Activated CD8-positive, alpha-beta memory T cell treated with anti-CD3 and anti-CD28 coated beads, Interleukin-2, amount 50 U/mL, for 4 hours (primary cell): ENCODE measurements at regions not wholly inside any gene's neighbourhood (a gene's known extent, or its start where the extent isn't known, plus 50 kb on each side); places are given as distances from the start of the nearest gene placed in this dataset.

Experiments
- DNase-seq: peaks from one replicate; pipeline ENCODE4 v3.0.0-alpha.2; 2020

- no peak for DNase-seq
These were observed 659.6 kb downstream of the MATN1 start for GRCh38 chr1:30063621-30064280.

GRCh38 chr1:30061292-30062220 lies 661.8 kb downstream of the MATN1 start:
- no peak for DNase-seq

GRCh38 chr1:30060738-30061137 lies 662.6 kb downstream of the MATN1 start:
- DNase-seq = no peak

- no peak for DNase-seq
These were observed 664.4 kb downstream of the MATN1 start for GRCh38 chr1:30058970-30059369.

GRCh38 chr1:30054126-30054525 lies 669.3 kb downstream of the MATN1 start:
- no peak for DNase-seq

GRCh38 chr1:30052178-30052577 lies 671.2 kb downstream of the MATN1 start:
- no peak for DNase-seq

GRCh38 chr1:30051777-30052176 lies 671.6 kb downstream of the MATN1 start:
- DNase-seq = no peak

GRCh38 chr1:30049748-30050296 lies 673.6 kb downstream of the MATN1 start:
- no peak for DNase-seq

- no peak for DNase-seq
These were observed 674.5 kb downstream of the MATN1 start for GRCh38 chr1:30048905-30049304.

- DNase-seq = no peak
These were observed 675.8 kb downstream of the MATN1 start for GRCh38 chr1:30047576-30047975.

- no peak for DNase-seq
These were observed 676.6 kb downstream of the MATN1 start for GRCh38 chr1:30046751-30047150.

GRCh38 chr1:30045304-30046090 lies 677.9 kb downstream of the MATN1 start:
- no peak for DNase-seq

- DNase-seq = no peak
These were observed 678.7 kb downstream of the MATN1 start for GRCh38 chr1:30044656-30045144.

- no peak for DNase-seq
These were observed 679.5 kb downstream of the MATN1 start for GRCh38 chr1:30043731-30044408.

- no peak for DNase-seq
These were observed 680.1 kb downstream of the MATN1 start for GRCh38 chr1:30043256-30043655.

- DNase-seq = no peak
These were observed 680.8 kb downstream of the MATN1 start for GRCh38 chr1:30042438-30043147.

- no peak for DNase-seq
These were observed 681.5 kb downstream of the MATN1 start for GRCh38 chr1:30041741-30042437.

- DNase-seq = no peak
These were observed 683.0 kb downstream of the MATN1 start for GRCh38 chr1:30040081-30041019.

- no peak for DNase-seq
These were observed 683.9 kb downstream of the MATN1 start for GRCh38 chr1:30039354-30040080.
